ENCODE measurements at regions not wholly inside any gene's neighbourhood (a gene's known extent, or its start where the extent isn't known, plus 50 kb on each side); places are given as distances from the start of the nearest gene placed in this dataset.

- TF ChIP-seq EZH2 (IDR thresholded peaks at IDR 0.05; ENCODE audit: insufficient read depth, poor library complexity, severe bottlenecking) (no peak), EZH2phosphoT487 (IDR thresholded peaks at IDR 0.05; ENCODE audit: insufficient read depth, low read depth) (no peak)
Observed at GRCh38 chr7:68005992-68006391, 1009.4 kb downstream of the TYW1 start.

Measured in GM23248 (cell line).